Activated CD4-positive, alpha-beta T cell treated with anti-CD3 and anti-CD28 coated beads for 36 hours (primary cell): ENCODE measurements at regions not wholly inside any gene's neighbourhood (a gene's known extent, or its start where the extent isn't known, plus 50 kb on each side); places are given as distances from the start of the nearest gene placed in this dataset.
A peak's percentile ranks its signal among the peaks of the same experiment; 100 is the strongest.

Experiments
- ATAC-seq: fragments of 200-7000 bp; cut with Tn5 transposase; one replicate; pipeline ENCODE4 v1.10.0; 2021; ENCODE audit warnings: mild to moderate bottlenecking, moderate library complexity
- CTCF ChIA-PET: fragments of 350-600 bp; sonication (Branson Sonifier 250); formaldehyde crosslinking; loops from one replicate; lab custom pipeline; 2021; ENCODE audit warnings: antibody characterized with exemption; lab: Charles Lee
- POLR2A ChIA-PET: fragments of 350-600 bp; sonication (Branson Sonifier 250); formaldehyde crosslinking; loops from one replicate; lab custom pipeline; 2021; ENCODE audit warnings: antibody characterized with exemption, inconsistent platforms; lab: Charles Lee
- DNase-seq: peaks from one replicate; pipeline ENCODE4 v3.0.0-alpha.2; 2020
- H3K27ac Mint-ChIP-seq: one replicate; pipeline ENCODE4 v1.8.0; 2021; ENCODE audit warnings: mixed read lengths
- H3K27me3 Mint-ChIP-seq: one replicate; pipeline ENCODE4 v1.8.0; 2021; ENCODE audit warnings: mixed read lengths
- H3K36me3 Mint-ChIP-seq: one replicate; pipeline ENCODE4 v1.8.0; 2021; ENCODE audit warnings: low read depth, mixed read lengths
- H3K4me1 Mint-ChIP-seq: one replicate; pipeline ENCODE4 v1.8.0; 2021; ENCODE audit warnings: mixed read lengths
- H3K4me3 Mint-ChIP-seq: one replicate; pipeline ENCODE4 v1.8.0; 2021; ENCODE audit warnings: mild to moderate bottlenecking, moderate library complexity, mixed read lengths
- H3K9me3 Mint-ChIP-seq: one replicate; pipeline ENCODE4 v1.8.0; 2021; ENCODE audit warnings: low read depth, mixed read lengths
- intact Hi-C, 2 experiments: fragments of 100-400 bp; cut with DNase I in 1 of 2; cut with micrococcal nuclease in 1 of 2; formaldehyde crosslinking; loops; one replicate each; pipeline versions ENCODE4 v1.14.2 to v1.15.1; 2022 to 2024; cut with DNase I, micrococcal nuclease

DNA sequence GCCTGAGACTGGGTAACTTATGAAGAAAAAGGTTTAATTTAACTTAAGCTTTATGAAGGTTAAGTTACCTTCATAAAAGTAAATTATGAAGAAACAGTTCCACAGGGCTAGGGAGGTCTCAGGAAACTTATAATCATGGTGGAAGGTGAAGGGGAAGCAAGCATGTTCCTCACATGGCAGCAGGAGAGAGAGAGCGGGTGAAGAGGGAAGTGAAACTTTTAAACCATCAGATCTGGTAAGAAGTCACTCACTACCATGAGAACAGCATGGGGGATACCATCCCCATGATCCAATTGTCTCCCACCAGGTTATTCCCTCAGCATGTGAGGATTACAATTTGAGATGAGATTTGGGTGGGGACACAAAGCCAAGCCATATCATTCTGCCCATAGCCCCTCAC lies 944.7 kb upstream of the NDST4 start:
- Mint-ChIP-seq H3K4me3 (no peak overlapping the region), H3K27ac (no peak overlapping the region), H3K4me1 (no peaks in the 10 kb centered on the region), H3K36me3 (no peaks in the 10 kb centered on the region), H3K27me3 (no peaks in the 10 kb centered on the region), H3K9me3 (no peaks in the 10 kb centered on the region)
- POLR2A ChIA-PET, result no interaction called here
- intact Hi-C loops, result no loop called here
- no peak for ATAC-seq
- CTCF ChIA-PET, result interaction anchor here (0.6 kb wide), 1 partner anchor 1809 kb away, joined by 3 read pairs; no protein-coding TSS in a partner anchor
- no peak for DNase-seq

DNA sequence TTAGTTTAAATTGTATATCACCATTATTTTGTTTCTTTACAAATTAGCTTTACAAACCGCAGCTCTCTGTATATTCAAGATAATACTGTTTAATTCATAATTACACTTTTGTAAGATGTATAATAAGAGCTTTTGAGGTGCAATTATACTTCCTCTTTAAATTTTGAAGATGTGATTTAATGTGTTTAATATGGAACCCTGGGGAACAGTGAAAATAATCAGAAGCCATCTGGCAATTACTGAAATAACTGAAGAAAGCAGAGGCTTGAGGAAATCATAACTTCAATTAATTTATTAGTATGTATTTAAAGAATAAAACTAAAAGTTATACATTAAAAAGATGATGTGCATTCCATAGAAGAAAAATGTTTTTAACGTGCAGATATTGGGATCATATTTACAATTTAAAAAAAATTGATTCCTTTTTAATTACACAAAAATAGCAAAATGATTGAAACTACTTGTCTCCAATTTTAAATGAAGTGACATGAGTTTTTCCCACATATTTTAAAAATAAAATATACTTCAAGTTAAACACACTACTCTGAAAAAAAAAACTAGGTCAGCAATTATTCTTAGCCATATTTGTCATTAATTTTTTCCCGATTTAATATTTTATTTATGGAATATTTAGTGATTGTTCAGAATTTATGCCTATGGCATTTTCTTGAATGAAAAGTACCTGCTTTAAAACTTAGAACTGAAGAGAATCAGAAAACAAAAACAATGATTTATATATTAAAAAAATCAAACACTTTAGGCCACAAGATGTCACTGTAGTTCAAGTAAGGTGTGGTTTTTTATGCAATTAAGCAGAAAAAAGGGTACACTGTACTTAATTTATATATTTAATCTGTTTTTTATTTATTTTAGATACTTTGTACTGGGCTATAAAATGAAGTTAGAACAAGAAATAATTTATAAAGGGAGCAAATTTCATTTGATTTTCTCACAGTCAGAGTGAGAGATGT lies 942.7 kb upstream of the NDST4 start:
- no peaks in the 10 kb centered on the region for H3K9me3 Mint-ChIP-seq
- intact Hi-C loops, result no loop called here

DNA sequence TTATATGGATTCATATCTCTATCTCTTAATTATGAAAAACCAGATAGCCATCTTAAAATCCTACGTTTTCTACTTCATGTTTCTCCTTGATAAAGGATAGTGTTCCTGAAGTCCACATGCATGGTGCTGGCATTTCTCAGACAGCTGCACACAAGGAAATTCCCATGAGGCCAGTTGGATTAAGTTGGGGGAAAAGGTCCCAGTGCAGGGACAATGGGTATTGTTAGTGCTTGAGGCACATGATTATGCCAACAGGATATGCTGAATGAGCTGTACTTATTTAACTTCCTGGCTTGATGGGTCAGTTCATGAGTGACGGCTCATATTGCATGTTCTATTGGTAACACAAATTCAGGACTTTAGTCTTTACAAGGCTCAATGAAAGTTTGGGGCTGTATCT lies 913.9 kb upstream of the NDST4 start:
- ChIA-PET CTCF (interaction anchor here (0.8 kb wide), 1 partner anchor 13 kb away, joined by 3 read pairs; no protein-coding TSS in a partner anchor), POLR2A (no interaction called here)
- H3K4me1 Mint-ChIP-seq, result no peaks in the 10 kb centered on the region
- ATAC-seq, result no peak
- intact Hi-C loops, result no loop called here
- DNase-seq, result no peak
- no peaks in the 10 kb centered on the region for H3K9me3 Mint-ChIP-seq
- no peak overlapping the region for H3K27ac Mint-ChIP-seq
- no peaks in the 10 kb centered on the region for H3K27me3 Mint-ChIP-seq
- no peaks in the 10 kb centered on the region for H3K36me3 Mint-ChIP-seq
- no peak overlapping the region for H3K4me3 Mint-ChIP-seq

More for the DNA sequence above, 942.7 kb upstream of the NDST4 start:
- Mint-ChIP-seq H3K27ac (no peak overlapping the region), H3K27me3 (no peaks in the 10 kb centered on the region), H3K4me3 (no peak overlapping the region), H3K36me3 (no peaks in the 10 kb centered on the region), H3K4me1 (no peaks in the 10 kb centered on the region)
- ChIA-PET POLR2A (no interaction called here), CTCF (no interaction called here)
- ATAC-seq, result no peak
- DNase-seq, result no peak

DNA sequence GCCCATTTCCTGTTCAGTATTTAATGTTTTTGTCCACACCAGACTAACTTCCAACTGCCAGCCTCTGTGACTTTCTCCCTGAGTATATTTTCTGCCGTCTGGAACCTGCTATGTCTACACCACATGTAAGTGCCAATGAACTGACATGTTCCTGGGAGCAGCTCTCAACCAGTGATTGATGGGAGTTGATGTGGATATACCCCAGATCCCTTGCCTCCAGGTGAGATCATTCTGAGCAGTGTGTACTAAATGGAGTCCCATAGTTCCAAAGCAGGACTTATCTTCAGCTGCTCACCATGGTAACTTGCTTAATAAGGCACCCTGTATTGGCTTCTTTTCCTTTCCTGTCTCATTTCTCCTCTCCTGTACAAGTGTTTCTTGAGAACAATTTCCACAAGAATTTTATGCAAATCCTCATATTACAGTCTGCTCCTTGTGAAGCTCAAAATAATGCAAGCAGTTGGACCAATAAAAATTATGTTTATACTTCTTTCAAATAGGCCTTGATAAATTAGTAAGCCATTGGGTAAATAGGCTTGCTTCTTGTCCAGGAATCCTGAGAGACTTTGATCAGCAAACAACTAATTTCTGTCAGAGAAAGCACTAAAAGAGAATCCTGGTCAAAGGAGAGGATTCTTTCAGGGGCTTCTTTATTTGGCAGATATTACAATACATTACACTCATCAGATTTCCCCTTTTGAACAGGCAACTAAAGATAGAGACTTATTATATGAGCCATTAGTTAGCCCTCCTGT lies 911.7 kb upstream of the NDST4 start:
- ChIA-PET POLR2A (no interaction called here), CTCF (no interaction called here)
- Mint-ChIP-seq H3K27me3 (no peaks in the 10 kb centered on the region), H3K27ac (no peak overlapping the region), H3K36me3 (no peaks in the 10 kb centered on the region), H3K4me3 (no peak overlapping the region), H3K4me1 (no peaks in the 10 kb centered on the region), H3K9me3 (no peaks in the 10 kb centered on the region)
- DNase-seq (no peak), ATAC-seq (no peak)
- intact Hi-C loops, result no loop called here

GRCh38 chr4:116023049-116023448 lies 909.6 kb upstream of the NDST4 start:
- no peak overlapping the region for H3K27ac Mint-ChIP-seq
- H3K9me3 Mint-ChIP-seq, result peaks cover 9% of the 10 kb centered on the region
- H3K4me3 Mint-ChIP-seq, result no peak overlapping the region
- POLR2A ChIA-PET, result no interaction called here
- DNase-seq (no peak), ATAC-seq (no peak)
- intact Hi-C loops, result no loop called here
- H3K4me1 Mint-ChIP-seq, result no peaks in the 10 kb centered on the region
- CTCF ChIA-PET, result no interaction called here
- no peaks in the 10 kb centered on the region for H3K27me3 Mint-ChIP-seq
- H3K36me3 Mint-ChIP-seq, result no peaks in the 10 kb centered on the region

GRCh38 chr4:116020141-116020722 lies 906.8 kb upstream of the NDST4 start:
- intact Hi-C loops, result no loop called here
- Mint-ChIP-seq H3K27me3 (no peaks in the 10 kb centered on the region), H3K4me1 (no peaks in the 10 kb centered on the region), H3K27ac (no peak overlapping the region), H3K4me3 (no peak overlapping the region), H3K9me3 (peaks cover 25% of the 10 kb centered on the region), H3K36me3 (no peaks in the 10 kb centered on the region)
- DNase-seq (no peak), ATAC-seq (no peak)
- POLR2A ChIA-PET, result no interaction called here
- CTCF ChIA-PET, result no interaction called here

- Mint-ChIP-seq H3K27me3 (no peaks in the 10 kb centered on the region), H3K4me3 (no peak overlapping the region), H3K36me3 (no peaks in the 10 kb centered on the region), H3K9me3 (peaks cover 34% of the 10 kb centered on the region), H3K27ac (no peak overlapping the region), H3K4me1 (no peaks in the 10 kb centered on the region)
- ChIA-PET POLR2A (no interaction called here), CTCF (no interaction called here)
- intact Hi-C loops, result no loop called here
- ATAC-seq, result no peak
- DNase-seq, result no peak
These were observed 905.4 kb upstream of the NDST4 start for GRCh38 chr4:116018831-116019230.

DNA sequence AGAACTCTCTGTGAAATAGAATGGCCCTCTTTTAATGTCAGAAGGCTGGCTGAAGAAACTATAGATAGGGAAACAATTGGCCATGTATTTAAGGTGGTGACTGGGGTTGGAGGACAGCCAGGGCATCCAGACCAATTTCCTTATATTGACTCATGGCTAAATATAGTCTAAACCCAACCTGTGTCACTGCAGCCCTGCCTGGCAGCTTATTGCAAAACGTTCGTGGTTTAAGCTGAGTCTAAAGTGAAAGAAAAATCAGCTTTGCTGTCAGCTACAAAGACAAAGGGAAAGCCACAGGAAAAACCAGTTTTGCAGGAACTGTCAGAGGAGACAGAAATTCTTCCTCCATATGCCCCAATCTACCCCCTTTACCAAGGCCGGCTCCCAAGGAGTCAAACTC lies 902.8 kb upstream of the NDST4 start:
- POLR2A ChIA-PET, result no interaction called here

DNA sequence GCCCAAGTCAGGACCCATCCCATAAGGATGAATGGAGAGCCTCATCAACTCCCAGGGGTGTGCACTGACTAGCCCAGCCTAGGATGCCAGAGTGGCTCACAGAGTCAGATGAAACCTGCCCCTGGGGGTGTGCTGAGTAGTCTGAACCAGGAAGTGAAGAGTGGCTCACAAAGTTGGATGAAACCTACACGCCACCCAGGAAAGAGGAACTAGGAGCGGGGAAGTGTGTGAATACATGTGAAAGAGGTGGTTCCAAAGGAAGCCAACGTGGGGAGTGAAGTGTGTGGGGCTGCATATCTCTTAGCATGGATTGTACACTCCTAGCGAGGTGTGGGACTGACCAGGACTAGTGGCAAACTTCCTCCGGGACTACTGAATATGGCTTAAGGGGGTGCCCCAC lies 902.1 kb upstream of the NDST4 start:
- Mint-ChIP-seq H3K4me3 (no peak overlapping the region), H3K9me3 (peaks cover 40% of the 10 kb centered on the region), H3K4me1 (no peaks in the 10 kb centered on the region), H3K36me3 (no peaks in the 10 kb centered on the region), H3K27ac (no peak overlapping the region), H3K27me3 (no peaks in the 10 kb centered on the region)
- no peak for ATAC-seq
- DNase-seq, result no peak
- POLR2A ChIA-PET, result no interaction called here
- CTCF ChIA-PET, result no interaction called here
- intact Hi-C loops, result no loop called here

More for the DNA sequence above, 902.8 kb upstream of the NDST4 start:
- H3K36me3 Mint-ChIP-seq, result no peaks in the 10 kb centered on the region
- no peaks in the 10 kb centered on the region for H3K4me1 Mint-ChIP-seq
- H3K27me3 Mint-ChIP-seq, result no peaks in the 10 kb centered on the region
- no peak overlapping the region for H3K4me3 Mint-ChIP-seq
- no peak for DNase-seq
- H3K27ac Mint-ChIP-seq, result no peak overlapping the region
- peaks cover 40% of the 10 kb centered on the region for H3K9me3 Mint-ChIP-seq
- CTCF ChIA-PET, result no interaction called here
- ATAC-seq, result no peak
- intact Hi-C loops, result no loop called here

GRCh38 chr4:116015062-116015461 lies 901.6 kb upstream of the NDST4 start:
- peaks cover 40% of the 10 kb centered on the region for H3K9me3 Mint-ChIP-seq

DNA sequence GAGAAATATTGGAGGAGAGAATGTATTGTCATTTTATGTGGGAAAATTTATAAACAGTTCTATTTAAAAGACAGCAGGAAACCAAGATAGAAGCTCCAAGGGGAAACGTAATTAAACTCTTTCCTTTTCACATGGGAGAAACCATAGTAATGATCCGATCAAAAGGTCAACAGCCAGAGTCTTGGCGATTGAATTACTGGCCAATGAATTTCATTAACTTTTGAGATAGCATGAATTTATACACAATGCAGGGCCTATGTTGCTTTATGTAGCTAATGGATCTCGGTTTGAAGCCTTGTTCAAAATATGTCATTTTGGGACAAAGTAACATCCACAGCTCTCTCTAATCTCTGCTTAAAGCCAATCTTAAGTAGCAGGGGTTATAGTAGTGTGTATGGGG lies 897.5 kb upstream of the NDST4 start:
- Mint-ChIP-seq H3K4me1 (no peaks in the 10 kb centered on the region), H3K27ac (no peak overlapping the region), H3K27me3 (no peaks in the 10 kb centered on the region), H3K9me3 (peaks cover 22% of the 10 kb centered on the region), H3K36me3 (no peaks in the 10 kb centered on the region), H3K4me3 (no peak overlapping the region)
- CTCF ChIA-PET, result no interaction called here
- DNase-seq (no peak), ATAC-seq (no peak)
- POLR2A ChIA-PET, result no interaction called here
- intact Hi-C loops, result no loop called here

More at GRCh38 chr4:116015062-116015461, 901.6 kb upstream of the NDST4 start:
- ChIA-PET CTCF (no interaction called here), POLR2A (no interaction called here)
- H3K27me3 Mint-ChIP-seq, result no peaks in the 10 kb centered on the region
- no peaks in the 10 kb centered on the region for H3K36me3 Mint-ChIP-seq
- no peaks in the 10 kb centered on the region for H3K4me1 Mint-ChIP-seq
- DNase-seq (no peak), ATAC-seq (no peak)
- no peak overlapping the region for H3K27ac Mint-ChIP-seq
- no peak overlapping the region for H3K4me3 Mint-ChIP-seq
- intact Hi-C loops, result no loop called here

DNA sequence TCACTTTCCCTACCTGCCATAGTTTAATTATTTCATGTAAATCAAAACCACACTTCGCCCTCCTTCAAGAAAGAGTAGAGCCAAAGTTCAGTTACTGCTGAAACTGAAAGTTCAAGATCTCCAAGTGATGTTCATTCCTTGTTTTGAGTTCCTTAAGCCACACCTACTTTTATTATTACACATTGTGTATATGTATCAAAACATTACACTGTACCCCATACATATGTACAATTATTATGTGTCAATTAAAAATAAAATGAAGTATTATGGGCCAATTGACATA lies 892.3 kb upstream of the NDST4 start:
- no peaks in the 10 kb centered on the region for H3K27me3 Mint-ChIP-seq
- no peak overlapping the region for H3K4me3 Mint-ChIP-seq
- intact Hi-C loops, result no loop called here
- DNase-seq (no peak), ATAC-seq (no peak)
- H3K9me3 Mint-ChIP-seq, result no peaks in the 10 kb centered on the region
- H3K27ac Mint-ChIP-seq, result peak overlapping the region; percentile 66
- CTCF ChIA-PET, result no interaction called here
- no peaks in the 10 kb centered on the region for H3K4me1 Mint-ChIP-seq
- H3K36me3 Mint-ChIP-seq, result no peaks in the 10 kb centered on the region
- POLR2A ChIA-PET, result no interaction called here
